Astrocyte (in vitro differentiated cells and primary cell): ENCODE measurements at regions not wholly inside any gene's neighbourhood (a gene's known extent, or its start where the extent isn't known, plus 50 kb on each side); places are given as distances from the start of the nearest gene placed in this dataset.

Experiments
- EZH2 ChIP-seq: IDR thresholded peaks from 2 replicates; pipeline ENCODE4 v1.6.1; 2012; ENCODE audit warnings: mild to moderate bottlenecking, low read length, inconsistent platforms; ENCODE audit not compliant: insufficient read depth
- TF ChIP-seq, protein P1 (sequence below): IDR thresholded peaks from 2 replicates; pipeline ENCODE4 v1.5.1; 2011; ENCODE audit warnings: low read depth, mild to moderate bottlenecking, inconsistent platforms, low read length, moderate library complexity; ENCODE audit not compliant: insufficient read depth

DNA sequence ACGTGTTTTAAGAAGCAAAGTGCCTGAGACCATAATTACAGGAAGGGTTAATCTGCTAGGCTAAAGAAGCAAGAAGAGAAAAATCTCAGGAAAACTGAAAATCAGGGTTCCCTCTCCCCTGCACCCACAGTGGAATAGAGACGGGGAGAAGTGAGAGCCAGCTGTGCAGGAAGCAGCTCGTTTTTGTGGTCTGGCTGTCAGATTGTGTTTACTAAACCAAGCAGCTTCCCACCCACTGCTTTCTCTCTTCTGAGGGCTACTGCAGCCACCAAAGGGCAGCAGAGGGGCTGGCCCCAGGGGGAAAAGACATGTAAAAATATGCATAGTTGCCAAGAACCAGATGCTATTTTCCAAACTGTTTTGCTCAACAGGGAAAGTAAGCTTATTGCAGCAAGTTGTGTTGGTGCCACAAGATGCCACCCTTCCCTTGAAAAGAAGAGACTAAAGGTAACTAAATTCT is 72.6 kb upstream of the THUMPD2 start:
- TF ChIP-seq EZH2, result no peak
- TF ChIP-seq, protein P1, sequence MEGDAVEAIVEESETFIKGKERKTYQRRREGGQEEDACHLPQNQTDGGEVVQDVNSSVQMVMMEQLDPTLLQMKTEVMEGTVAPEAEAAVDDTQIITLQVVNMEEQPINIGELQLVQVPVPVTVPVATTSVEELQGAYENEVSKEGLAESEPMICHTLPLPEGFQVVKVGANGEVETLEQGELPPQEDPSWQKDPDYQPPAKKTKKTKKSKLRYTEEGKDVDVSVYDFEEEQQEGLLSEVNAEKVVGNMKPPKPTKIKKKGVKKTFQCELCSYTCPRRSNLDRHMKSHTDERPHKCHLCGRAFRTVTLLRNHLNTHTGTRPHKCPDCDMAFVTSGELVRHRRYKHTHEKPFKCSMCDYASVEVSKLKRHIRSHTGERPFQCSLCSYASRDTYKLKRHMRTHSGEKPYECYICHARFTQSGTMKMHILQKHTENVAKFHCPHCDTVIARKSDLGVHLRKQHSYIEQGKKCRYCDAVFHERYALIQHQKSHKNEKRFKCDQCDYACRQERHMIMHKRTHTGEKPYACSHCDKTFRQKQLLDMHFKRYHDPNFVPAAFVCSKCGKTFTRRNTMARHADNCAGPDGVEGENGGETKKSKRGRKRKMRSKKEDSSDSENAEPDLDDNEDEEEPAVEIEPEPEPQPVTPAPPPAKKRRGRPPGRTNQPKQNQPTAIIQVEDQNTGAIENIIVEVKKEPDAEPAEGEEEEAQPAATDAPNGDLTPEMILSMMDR, result no peak
